ENCODE measurements at regions not wholly inside any gene's neighbourhood (a gene's known extent, or its start where the extent isn't known, plus 50 kb on each side); places are given as distances from the start of the nearest gene placed in this dataset.

DNA sequence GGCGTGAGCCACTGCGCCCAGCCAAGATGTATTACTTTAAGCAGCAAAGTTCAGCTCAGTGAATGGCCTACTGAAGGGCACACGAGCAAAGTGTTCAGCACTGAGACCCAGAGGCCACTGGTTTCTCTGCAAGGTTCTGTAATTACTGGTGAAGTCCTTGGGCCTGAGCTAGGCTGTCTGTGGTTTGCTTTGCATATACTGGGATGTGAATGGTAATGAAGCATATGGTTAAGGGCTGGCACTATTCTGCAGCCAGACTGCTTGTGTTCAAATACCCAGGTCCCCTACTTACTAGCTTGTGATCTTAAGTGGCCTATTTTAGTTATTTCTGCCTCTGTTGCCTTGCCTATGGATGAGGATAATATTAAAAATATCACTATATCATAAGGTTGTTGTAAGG lies 72.0 kb downstream of the LLPH start:
- TF ChIP-seq, protein P1, sequence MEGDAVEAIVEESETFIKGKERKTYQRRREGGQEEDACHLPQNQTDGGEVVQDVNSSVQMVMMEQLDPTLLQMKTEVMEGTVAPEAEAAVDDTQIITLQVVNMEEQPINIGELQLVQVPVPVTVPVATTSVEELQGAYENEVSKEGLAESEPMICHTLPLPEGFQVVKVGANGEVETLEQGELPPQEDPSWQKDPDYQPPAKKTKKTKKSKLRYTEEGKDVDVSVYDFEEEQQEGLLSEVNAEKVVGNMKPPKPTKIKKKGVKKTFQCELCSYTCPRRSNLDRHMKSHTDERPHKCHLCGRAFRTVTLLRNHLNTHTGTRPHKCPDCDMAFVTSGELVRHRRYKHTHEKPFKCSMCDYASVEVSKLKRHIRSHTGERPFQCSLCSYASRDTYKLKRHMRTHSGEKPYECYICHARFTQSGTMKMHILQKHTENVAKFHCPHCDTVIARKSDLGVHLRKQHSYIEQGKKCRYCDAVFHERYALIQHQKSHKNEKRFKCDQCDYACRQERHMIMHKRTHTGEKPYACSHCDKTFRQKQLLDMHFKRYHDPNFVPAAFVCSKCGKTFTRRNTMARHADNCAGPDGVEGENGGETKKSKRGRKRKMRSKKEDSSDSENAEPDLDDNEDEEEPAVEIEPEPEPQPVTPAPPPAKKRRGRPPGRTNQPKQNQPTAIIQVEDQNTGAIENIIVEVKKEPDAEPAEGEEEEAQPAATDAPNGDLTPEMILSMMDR (IDR thresholded peaks at IDR 0.05; ENCODE audit: low read depth, low read length): no peak
- TF ChIP-seq EZH2phosphoT487 (IDR thresholded peaks at IDR 0.05; ENCODE audit: low read depth): no peak
